Epithelial cell of proximal tubule (primary cell): ENCODE measurements at regions not wholly inside any gene's neighbourhood (a gene's known extent, or its start where the extent isn't known, plus 50 kb on each side); places are given as distances from the start of the nearest gene placed in this dataset.

ENCODE experiments used
- DNase-seq: peaks from one replicate; pipeline ENCODE4 v3.0.0-alpha.2; 2011; ENCODE audit warnings: low read depth
- H3K4me3 ChIP-seq: 2 replicates; pipeline ENCODE4 v1.5.1; 2011; ENCODE audit warnings: low read depth, mild to moderate bottlenecking, low read length
- CTCF ChIP-seq: conservative IDR thresholded peaks from 2 replicates; pipeline ENCODE4 v1.5.1; 2012; ENCODE audit warnings: low read depth, mild to moderate bottlenecking, low read length

GRCh38 chr17:71422968-71423367 is 697.9 kb upstream of the SOX9 start:
- no peak for DNase-seq
- H3K4me3 ChIP-seq, result no peak overlapping the region
- TF ChIP-seq CTCF, result no peak

- H3K4me3 ChIP-seq, result no peak overlapping the region
- no peak for DNase-seq
These were observed 696.8 kb upstream of the SOX9 start for GRCh38 chr17:71423871-71424546.

GRCh38 chr17:71427801-71428200 is 693.0 kb upstream of the SOX9 start:
- DNase-seq, result no peak
- TF ChIP-seq CTCF, result no peak
- H3K4me3 ChIP-seq, result no peak overlapping the region

More at GRCh38 chr17:71423871-71424546, 696.8 kb upstream of the SOX9 start:
- TF ChIP-seq CTCF, result no peak

GRCh38 chr17:71428897-71429296 is 691.9 kb upstream of the SOX9 start:
- no peak for TF ChIP-seq CTCF
- no peak overlapping the region for H3K4me3 ChIP-seq
- no peak for DNase-seq

GRCh38 chr17:71430281-71430680 is 690.5 kb upstream of the SOX9 start:
- no peak for DNase-seq
- TF ChIP-seq CTCF, result no peak

GRCh38 chr17:71431146-71431545 is 689.7 kb upstream of the SOX9 start:
- no peak overlapping the region for H3K4me3 ChIP-seq
- TF ChIP-seq CTCF, result no peak
- DNase-seq, result no peak

More at GRCh38 chr17:71430281-71430680, 690.5 kb upstream of the SOX9 start:
- no peak overlapping the region for H3K4me3 ChIP-seq
